ENCODE measurements at regions not wholly inside any gene's neighbourhood (a gene's known extent, or its start where the extent isn't known, plus 50 kb on each side); places are given as distances from the start of the nearest gene placed in this dataset.

DNA sequence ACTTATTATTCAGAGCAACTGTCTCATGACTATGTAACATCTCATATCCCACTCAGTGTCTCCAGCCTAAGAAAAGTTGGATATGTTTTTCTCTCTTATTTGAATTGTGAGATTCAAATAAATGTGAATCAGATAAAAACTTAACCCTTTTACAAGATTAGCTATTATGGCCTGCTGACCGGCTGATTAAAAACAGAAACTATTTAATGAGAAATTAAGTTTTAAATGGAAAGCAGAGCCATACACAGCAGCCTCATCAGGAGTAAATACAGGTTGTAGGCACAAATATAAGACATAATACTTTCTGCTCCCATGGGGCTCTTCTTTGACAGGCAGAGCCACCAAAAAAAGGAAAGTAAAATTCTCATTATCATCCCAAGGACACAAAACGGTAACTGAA, 307.0 kb upstream of the PRMT6 start:
- Mint-ChIP-seq H3K36me3 (ENCODE audit: insufficient read depth) (no peaks in the 10 kb centered on the region), H3K27ac (no peak overlapping the region), H3K4me1 (ENCODE audit: low read depth) (peaks cover 6% of the 10 kb centered on the region), H3K9me3 (ENCODE audit: low read depth) (no peaks in the 10 kb centered on the region), H3K4me3 (ENCODE audit: low read depth) (no peak overlapping the region), H3K27me3 (no peaks in the 10 kb centered on the region)
- DNase-seq (ENCODE audit: low spot score, unreplicated experiment), result no peak
- TF ChIP-seq, protein P1, sequence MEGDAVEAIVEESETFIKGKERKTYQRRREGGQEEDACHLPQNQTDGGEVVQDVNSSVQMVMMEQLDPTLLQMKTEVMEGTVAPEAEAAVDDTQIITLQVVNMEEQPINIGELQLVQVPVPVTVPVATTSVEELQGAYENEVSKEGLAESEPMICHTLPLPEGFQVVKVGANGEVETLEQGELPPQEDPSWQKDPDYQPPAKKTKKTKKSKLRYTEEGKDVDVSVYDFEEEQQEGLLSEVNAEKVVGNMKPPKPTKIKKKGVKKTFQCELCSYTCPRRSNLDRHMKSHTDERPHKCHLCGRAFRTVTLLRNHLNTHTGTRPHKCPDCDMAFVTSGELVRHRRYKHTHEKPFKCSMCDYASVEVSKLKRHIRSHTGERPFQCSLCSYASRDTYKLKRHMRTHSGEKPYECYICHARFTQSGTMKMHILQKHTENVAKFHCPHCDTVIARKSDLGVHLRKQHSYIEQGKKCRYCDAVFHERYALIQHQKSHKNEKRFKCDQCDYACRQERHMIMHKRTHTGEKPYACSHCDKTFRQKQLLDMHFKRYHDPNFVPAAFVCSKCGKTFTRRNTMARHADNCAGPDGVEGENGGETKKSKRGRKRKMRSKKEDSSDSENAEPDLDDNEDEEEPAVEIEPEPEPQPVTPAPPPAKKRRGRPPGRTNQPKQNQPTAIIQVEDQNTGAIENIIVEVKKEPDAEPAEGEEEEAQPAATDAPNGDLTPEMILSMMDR (IDR thresholded peaks at IDR 0.05; ENCODE audit: unreplicated experiment), result no peak

DNA sequence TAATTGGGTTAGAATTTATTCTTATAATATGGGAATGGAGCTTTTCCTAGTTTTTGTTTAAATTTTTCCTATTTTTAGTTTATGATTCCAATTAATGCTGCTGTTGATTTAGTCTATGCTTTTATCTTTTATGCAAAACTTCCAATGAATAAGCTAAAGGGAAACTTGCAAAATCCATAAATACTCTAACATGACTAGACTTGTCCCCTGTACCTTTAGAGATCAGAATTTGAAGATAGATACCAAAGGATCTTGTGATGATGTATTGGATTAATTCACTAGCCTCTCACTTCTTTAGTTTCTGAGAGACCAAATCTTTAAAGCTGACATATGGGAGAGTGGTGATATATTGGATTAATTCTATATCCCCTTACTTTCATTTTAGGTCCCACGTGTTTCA, 306.6 kb upstream of the PRMT6 start:
- no peaks in the 10 kb centered on the region for H3K27me3 Mint-ChIP-seq
- no peak for DNase-seq (ENCODE audit: low spot score, unreplicated experiment)
- no peaks in the 10 kb centered on the region for H3K9me3 Mint-ChIP-seq (ENCODE audit: low read depth)
- H3K4me3 Mint-ChIP-seq (ENCODE audit: low read depth), result no peak overlapping the region
- H3K4me1 Mint-ChIP-seq (ENCODE audit: low read depth), result peaks cover 6% of the 10 kb centered on the region
- no peak overlapping the region for H3K27ac Mint-ChIP-seq
- no peaks in the 10 kb centered on the region for H3K36me3 Mint-ChIP-seq (ENCODE audit: insufficient read depth)
- TF ChIP-seq, protein P1 (IDR thresholded peaks at IDR 0.05; ENCODE audit: unreplicated experiment), result no peak

DNA sequence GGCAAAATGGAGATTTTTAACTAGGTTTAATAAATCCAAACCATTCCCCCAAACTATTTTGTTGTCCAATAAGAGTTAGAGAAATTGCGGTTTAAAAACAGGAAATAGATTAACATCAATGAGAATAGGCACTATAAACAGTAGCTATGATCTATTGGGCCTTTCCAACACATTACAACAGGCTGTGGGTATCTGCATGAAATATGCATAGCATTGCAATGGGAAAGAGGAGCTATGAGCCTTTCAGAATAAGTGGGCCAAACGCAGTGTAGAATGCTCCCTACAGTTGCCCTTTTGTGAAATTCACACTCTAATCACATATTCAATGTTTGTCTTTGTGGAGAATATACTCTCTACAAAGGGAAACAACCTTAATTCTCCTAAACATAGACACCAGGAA, 305.5 kb upstream of the PRMT6 start:
- Mint-ChIP-seq H3K4me1 (ENCODE audit: low read depth) (peaks cover 6% of the 10 kb centered on the region), H3K9me3 (ENCODE audit: low read depth) (no peaks in the 10 kb centered on the region), H3K4me3 (ENCODE audit: low read depth) (no peak overlapping the region), H3K27me3 (no peaks in the 10 kb centered on the region), H3K36me3 (ENCODE audit: insufficient read depth) (no peaks in the 10 kb centered on the region), H3K27ac (no peak overlapping the region)
- TF ChIP-seq, protein P1 (IDR thresholded peaks at IDR 0.05; ENCODE audit: unreplicated experiment), result no peak
- DNase-seq (ENCODE audit: low spot score, unreplicated experiment), result no peak

DNA sequence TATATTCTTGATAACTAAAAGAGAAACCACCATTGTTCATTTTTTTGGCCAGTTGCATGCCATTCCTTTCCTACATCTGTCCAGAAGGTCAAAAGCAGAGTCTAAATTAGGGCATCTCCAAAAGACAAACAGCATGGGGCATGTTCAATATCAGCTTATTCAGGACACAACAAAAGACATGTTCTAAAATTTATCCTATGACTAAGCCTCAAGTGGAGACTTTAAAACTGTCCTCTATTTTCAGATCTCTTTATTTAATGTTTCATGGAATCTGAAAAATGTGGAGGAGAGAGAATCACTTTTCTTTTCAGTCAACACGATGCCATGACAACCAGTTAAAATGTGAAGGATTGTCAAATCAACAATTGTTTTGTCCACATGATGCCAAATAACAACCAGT, 303.4 kb upstream of the PRMT6 start:
- Mint-ChIP-seq H3K27me3 (no peaks in the 10 kb centered on the region), H3K27ac (no peak overlapping the region), H3K4me1 (ENCODE audit: low read depth) (no peaks in the 10 kb centered on the region), H3K9me3 (ENCODE audit: low read depth) (no peaks in the 10 kb centered on the region), H3K4me3 (ENCODE audit: low read depth) (no peak overlapping the region), H3K36me3 (ENCODE audit: insufficient read depth) (no peaks in the 10 kb centered on the region)
- DNase-seq (ENCODE audit: low spot score, unreplicated experiment), result no peak
- TF ChIP-seq, protein P1 (IDR thresholded peaks at IDR 0.05; ENCODE audit: unreplicated experiment), result no peak

DNA sequence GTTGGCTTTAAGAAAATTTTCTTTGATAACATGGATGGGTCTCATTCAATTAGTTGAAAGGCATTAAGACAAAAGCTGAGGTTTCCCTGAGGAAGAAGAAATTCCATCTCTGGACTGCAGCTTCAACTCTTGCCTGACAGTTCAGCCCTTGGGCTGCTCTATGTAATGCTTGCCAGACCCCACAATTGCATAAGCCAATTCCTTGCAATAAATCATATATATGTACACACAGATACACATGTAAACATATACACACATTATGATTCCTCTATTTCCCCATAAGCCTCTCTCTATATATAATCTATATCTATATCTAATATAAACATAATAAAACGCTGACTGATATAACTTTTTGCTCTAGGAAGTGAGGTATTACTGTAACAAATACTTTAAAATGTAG, 301.5 kb upstream of the PRMT6 start:
- Mint-ChIP-seq H3K36me3 (ENCODE audit: insufficient read depth) (no peaks in the 10 kb centered on the region), H3K4me3 (ENCODE audit: low read depth) (no peak overlapping the region), H3K27me3 (no peaks in the 10 kb centered on the region), H3K27ac (no peak overlapping the region), H3K9me3 (ENCODE audit: low read depth) (no peaks in the 10 kb centered on the region), H3K4me1 (ENCODE audit: low read depth) (no peaks in the 10 kb centered on the region)
- TF ChIP-seq, protein P1 (IDR thresholded peaks at IDR 0.05; ENCODE audit: unreplicated experiment), result no peak
- no peak for DNase-seq (ENCODE audit: low spot score, unreplicated experiment)

Measured in progenitor cell of endocrine pancreas (in vitro differentiated cells).